ENCODE measurements at regions not wholly inside any gene's neighbourhood (a gene's known extent, or its start where the extent isn't known, plus 50 kb on each side); places are given as distances from the start of the nearest gene placed in this dataset.

GRCh38 chr5:161235569-161235968 lies 311.0 kb downstream of the GABRB2 start:
- no peak for DNase-seq (ENCODE audit: low spot score)

GRCh38 chr5:161233553-161233952 lies 313.0 kb downstream of the GABRB2 start:
- DNase-seq (ENCODE audit: low spot score), result no peak

- DNase-seq (ENCODE audit: low spot score), result peak; percentile 17
Measured at GRCh38 chr5:161230221-161230620, 316.3 kb downstream of the GABRB2 start.

GRCh38 chr5:161219816-161220215 lies 326.7 kb downstream of the GABRB2 start:
- no peak for DNase-seq (ENCODE audit: low spot score)

- DNase-seq (ENCODE audit: low spot score), result no peak
Measured at GRCh38 chr5:161216877-161217276, 329.6 kb downstream of the GABRB2 start.

- no peak for DNase-seq (ENCODE audit: low spot score)
Measured at GRCh38 chr5:161212123-161212712, 334.3 kb downstream of the GABRB2 start.

GRCh38 chr5:161201558-161201957 lies 345.0 kb downstream of the GABRB2 start:
- no peak for DNase-seq (ENCODE audit: low spot score)

GRCh38 chr5:161190778-161191177 lies 338.8 kb upstream of the ATP10B start:
- DNase-seq (ENCODE audit: low spot score), result no peak

- DNase-seq (ENCODE audit: low spot score), result no peak
Measured at GRCh38 chr5:161190086-161190485, 338.1 kb upstream of the ATP10B start.

GRCh38 chr5:161189452-161189851 lies 337.4 kb upstream of the ATP10B start:
- no peak for DNase-seq (ENCODE audit: low spot score)

GRCh38 chr5:161183559-161183958 lies 331.5 kb upstream of the ATP10B start:
- no peak for DNase-seq (ENCODE audit: low spot score)

GRCh38 chr5:161176221-161176620 lies 324.2 kb upstream of the ATP10B start:
- no peak for DNase-seq (ENCODE audit: low spot score)

- DNase-seq (ENCODE audit: low spot score), result no peak
Measured at GRCh38 chr5:161169776-161170175, 317.8 kb upstream of the ATP10B start.

- no peak for DNase-seq (ENCODE audit: low spot score)
Measured at GRCh38 chr5:161167016-161167767, 315.2 kb upstream of the ATP10B start.

GRCh38 chr5:161165998-161166660 lies 314.1 kb upstream of the ATP10B start:
- no peak for DNase-seq (ENCODE audit: low spot score)

GRCh38 chr5:161157925-161158324 lies 305.9 kb upstream of the ATP10B start:
- no peak for DNase-seq (ENCODE audit: low spot score)

GRCh38 chr5:161155451-161155850 lies 303.4 kb upstream of the ATP10B start:
- DNase-seq (ENCODE audit: low spot score), result no peak

- no peak for DNase-seq (ENCODE audit: low spot score)
Measured at GRCh38 chr5:161152415-161152940, 300.5 kb upstream of the ATP10B start.

- no peak for DNase-seq (ENCODE audit: low spot score)
Measured at GRCh38 chr5:161150441-161150988, 298.5 kb upstream of the ATP10B start.

GRCh38 chr5:161149078-161149477 lies 297.1 kb upstream of the ATP10B start:
- DNase-seq (ENCODE audit: low spot score), result no peak

- DNase-seq (ENCODE audit: low spot score), result no peak
Measured at GRCh38 chr5:161138751-161139455, 286.9 kb upstream of the ATP10B start.

- DNase-seq (ENCODE audit: low spot score), result no peak
Measured at GRCh38 chr5:161134956-161135355, 282.9 kb upstream of the ATP10B start.

All from HT-29 (cell line).